Testis (tissue), 2 donors: ENCODE measurements at regions not wholly inside any gene's neighbourhood (a gene's known extent, or its start where the extent isn't known, plus 50 kb on each side); places are given as distances from the start of the nearest gene placed in this dataset.

Experiments used
- DNase-seq: peaks from one replicate; pipeline ENCODE4 v3.0.0-alpha.2; 2019
- H3K27ac ChIP-seq, 2 donors: fragments of 200-600 bp; sonication (generic); one replicate each; pipeline ENCODE4 v1.5.1; 2019
- H3K27me3 ChIP-seq: fragments of 200-600 bp; sonication (generic); one replicate; pipeline ENCODE4 v1.5.1; 2019
- H3K36me3 ChIP-seq: fragments of 200-600 bp; sonication (generic); one replicate; pipeline ENCODE4 v1.5.1; 2017; ENCODE audit warnings: low read depth; ENCODE audit errors: missing control alignments
- H3K4me1 ChIP-seq: fragments of 200-600 bp; sonication (generic); one replicate; pipeline ENCODE4 v1.5.1; 2019
- H3K4me3 ChIP-seq, 2 donors: fragments of 200-600 bp; sonication (generic); one replicate each; pipeline ENCODE4 v1.5.1; 2017 to 2019
- H3K9me3 ChIP-seq: fragments of 200-600 bp; sonication (generic); one replicate; pipeline ENCODE4 v1.5.1; 2017
- POLR2A ChIP-seq: fragments of 450-650 bp; IDR thresholded peaks from one replicate; pipeline ENCODE4 v1.6.1; 2017; ENCODE audit warnings: antibody characterized with exemption, mild to moderate bottlenecking, moderate library complexity
- WGBS, 2 donors: methylation state at CpG; one replicate each; pipeline ENCODE4 v1.1.5; 2018; 5-methylcytosine and 5-hydroxymethylcytosine counted together
- intact Hi-C: fragments of 100-400 bp; cut with DNase I; formaldehyde crosslinking; loops from one replicate; pipeline ENCODE4 v1.15.1; 2023; ENCODE audit warnings: low total_unique reads
- TF ChIP-seq, protein P1 (sequence below), 3 experiments: fragments of 450-650 bp in 2 of 3; fragments of 200-600 bp in 1 of 3; sonication (generic) in 1 of 3; IDR thresholded peaks; one replicate each; pipeline ENCODE4 v1.5.1; 2016 to 2019; ENCODE audit warnings: antibody characterized with exemption in 3 of 3, mild to moderate bottlenecking in 2 of 3, moderate library complexity in 1 of 3

DNA sequence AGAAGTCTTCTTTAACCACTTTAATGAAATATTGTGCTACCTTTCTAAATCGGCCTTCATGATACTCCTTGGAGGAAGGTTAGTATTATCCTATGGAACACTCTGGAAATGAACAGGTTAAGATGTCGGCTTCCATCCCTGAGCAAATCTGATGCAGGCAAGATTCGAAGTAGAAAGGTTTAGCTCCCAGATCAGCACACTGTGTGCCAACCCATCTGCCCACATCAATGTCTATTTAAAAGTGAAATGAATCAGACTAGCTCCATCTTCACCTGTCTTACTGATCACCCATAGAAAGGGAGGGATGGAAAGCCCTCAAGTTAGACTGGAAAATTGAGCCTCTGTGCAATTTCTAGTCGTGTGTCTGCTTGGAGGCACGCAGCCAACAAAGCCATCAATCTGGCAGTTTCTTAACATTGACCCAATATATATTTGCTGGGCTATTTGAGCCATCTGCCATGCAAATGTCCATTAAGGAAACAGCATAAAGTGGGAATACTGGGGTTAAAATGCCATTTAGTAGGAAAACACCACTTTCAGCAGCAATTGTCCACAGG, 506.1 kb downstream of the RMST start:
- TF ChIP-seq, protein P1, sequence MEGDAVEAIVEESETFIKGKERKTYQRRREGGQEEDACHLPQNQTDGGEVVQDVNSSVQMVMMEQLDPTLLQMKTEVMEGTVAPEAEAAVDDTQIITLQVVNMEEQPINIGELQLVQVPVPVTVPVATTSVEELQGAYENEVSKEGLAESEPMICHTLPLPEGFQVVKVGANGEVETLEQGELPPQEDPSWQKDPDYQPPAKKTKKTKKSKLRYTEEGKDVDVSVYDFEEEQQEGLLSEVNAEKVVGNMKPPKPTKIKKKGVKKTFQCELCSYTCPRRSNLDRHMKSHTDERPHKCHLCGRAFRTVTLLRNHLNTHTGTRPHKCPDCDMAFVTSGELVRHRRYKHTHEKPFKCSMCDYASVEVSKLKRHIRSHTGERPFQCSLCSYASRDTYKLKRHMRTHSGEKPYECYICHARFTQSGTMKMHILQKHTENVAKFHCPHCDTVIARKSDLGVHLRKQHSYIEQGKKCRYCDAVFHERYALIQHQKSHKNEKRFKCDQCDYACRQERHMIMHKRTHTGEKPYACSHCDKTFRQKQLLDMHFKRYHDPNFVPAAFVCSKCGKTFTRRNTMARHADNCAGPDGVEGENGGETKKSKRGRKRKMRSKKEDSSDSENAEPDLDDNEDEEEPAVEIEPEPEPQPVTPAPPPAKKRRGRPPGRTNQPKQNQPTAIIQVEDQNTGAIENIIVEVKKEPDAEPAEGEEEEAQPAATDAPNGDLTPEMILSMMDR (IDR thresholded peaks at IDR 0.05), result no peak
- no peak for TF ChIP-seq POLR2A
- H3K36me3 ChIP-seq, result no peaks in the 10 kb centered on the region
- no peaks in the 10 kb centered on the region for H3K4me1 ChIP-seq
- no peaks in the 10 kb centered on the region for H3K27me3 ChIP-seq
- no peak overlapping the region for H3K27ac ChIP-seq
- no peaks in the 10 kb centered on the region for H3K9me3 ChIP-seq
- no peak overlapping the region for H3K4me3 ChIP-seq
- no peak for DNase-seq
- WGBS, 2 donors, result 66 to 72% methylated on average over 5 of the region's 5 CpGs
- intact Hi-C loops, result no loop called here

DNA sequence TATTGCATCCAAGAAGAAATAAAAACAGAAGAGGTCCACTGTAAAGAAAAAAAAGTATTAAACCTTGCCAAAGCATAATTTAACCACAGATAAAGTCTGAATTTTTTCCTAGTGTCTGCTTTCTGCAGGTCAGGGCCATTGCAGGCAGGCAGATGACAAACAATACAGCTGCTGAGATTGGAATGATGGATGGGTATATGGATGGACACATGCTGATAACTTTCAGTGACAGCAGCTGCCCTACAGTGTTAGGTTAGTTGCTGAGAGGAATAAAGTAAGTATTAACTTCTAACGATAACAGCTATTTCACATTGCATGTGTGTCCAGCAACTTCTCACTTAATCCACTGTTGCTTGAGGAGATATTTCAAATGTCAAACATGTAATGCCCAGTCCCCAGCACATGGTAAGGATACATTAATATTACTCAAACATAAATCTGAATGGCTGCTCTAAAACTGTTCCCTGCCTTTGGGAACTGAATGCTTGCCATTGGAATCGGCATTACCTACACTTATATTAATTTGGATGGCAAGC, 515.3 kb downstream of the RMST start:
- Histone ChIP-seq H3K9me3 (no peaks in the 10 kb centered on the region), H3K4me1 (no peaks in the 10 kb centered on the region), H3K36me3 (no peaks in the 10 kb centered on the region), H3K27ac (no peak overlapping the region), H3K27me3 (no peaks in the 10 kb centered on the region), H3K4me3 (no peak overlapping the region)
- WGBS, 2 donors, result 62 to 78% methylated on average over 2 of the region's 2 CpGs
- no peak for TF ChIP-seq POLR2A
- TF ChIP-seq, protein P1 (IDR thresholded peaks at IDR 0.05), result no peak
- intact Hi-C loops, result no loop called here
- no peak for DNase-seq

DNA sequence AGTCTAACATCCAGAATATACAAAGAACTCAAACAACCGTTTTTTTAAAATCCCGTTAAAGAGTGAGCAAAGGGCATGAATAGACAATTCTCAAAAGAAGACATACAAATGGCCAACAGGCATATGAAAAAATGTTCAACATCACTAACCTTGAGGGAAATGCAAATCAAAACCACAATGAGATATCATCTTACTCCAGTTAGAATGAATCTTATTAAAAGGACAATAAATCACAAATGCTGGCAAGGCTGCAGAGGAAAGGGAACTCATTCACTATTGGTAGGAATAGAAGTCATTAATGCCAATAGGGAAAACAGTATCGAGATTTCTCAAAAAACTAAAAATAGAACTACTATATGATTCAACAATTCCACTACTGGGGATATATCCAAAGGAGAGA, 520.1 kb downstream of the RMST start:
- TF ChIP-seq, protein P1 (IDR thresholded peaks at IDR 0.05), result no peak
- TF ChIP-seq POLR2A, result no peak
- no peak overlapping the region for H3K4me3 ChIP-seq
- H3K27ac ChIP-seq, result no peak overlapping the region
- H3K4me1 ChIP-seq, result no peaks in the 10 kb centered on the region
- intact Hi-C loops, result no loop called here
- H3K27me3 ChIP-seq, result no peaks in the 10 kb centered on the region
- DNase-seq, result no peak
- H3K36me3 ChIP-seq, result no peaks in the 10 kb centered on the region
- 89 to 91% methylated on average over 3 of the region's 3 CpGs for WGBS, 2 donors
- H3K9me3 ChIP-seq, result no peaks in the 10 kb centered on the region

DNA sequence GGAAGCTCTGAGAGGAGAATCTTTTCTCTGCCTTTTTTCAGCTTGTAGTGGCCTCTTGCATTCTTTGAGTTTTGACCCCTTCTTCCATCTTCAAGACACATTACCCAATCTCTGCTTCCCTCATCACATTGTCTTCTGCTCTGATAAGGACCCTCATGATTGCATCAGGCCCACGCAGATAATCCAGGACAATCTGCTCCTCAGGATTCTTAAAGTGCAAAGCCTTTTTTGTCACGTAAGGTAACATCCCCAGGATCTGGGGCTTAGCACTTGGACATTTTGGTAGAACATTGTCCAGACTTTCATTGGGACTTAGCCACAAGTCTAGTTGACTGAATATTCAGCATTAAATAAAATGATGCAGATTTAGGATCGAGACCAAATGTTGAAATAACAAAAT, 521.2 kb downstream of the RMST start:
- no peaks in the 10 kb centered on the region for H3K4me1 ChIP-seq
- WGBS, 2 donors, result 90 to 94% methylated on average over 3 of the region's 3 CpGs
- TF ChIP-seq, protein P1 (IDR thresholded peaks at IDR 0.05), result no peak
- no peak for TF ChIP-seq POLR2A
- no peaks in the 10 kb centered on the region for H3K36me3 ChIP-seq
- H3K27me3 ChIP-seq, result no peaks in the 10 kb centered on the region
- no peak overlapping the region for H3K27ac ChIP-seq
- H3K9me3 ChIP-seq, result no peaks in the 10 kb centered on the region
- DNase-seq, result no peak
- H3K4me3 ChIP-seq, result no peak overlapping the region
- intact Hi-C loops, result no loop called here

DNA sequence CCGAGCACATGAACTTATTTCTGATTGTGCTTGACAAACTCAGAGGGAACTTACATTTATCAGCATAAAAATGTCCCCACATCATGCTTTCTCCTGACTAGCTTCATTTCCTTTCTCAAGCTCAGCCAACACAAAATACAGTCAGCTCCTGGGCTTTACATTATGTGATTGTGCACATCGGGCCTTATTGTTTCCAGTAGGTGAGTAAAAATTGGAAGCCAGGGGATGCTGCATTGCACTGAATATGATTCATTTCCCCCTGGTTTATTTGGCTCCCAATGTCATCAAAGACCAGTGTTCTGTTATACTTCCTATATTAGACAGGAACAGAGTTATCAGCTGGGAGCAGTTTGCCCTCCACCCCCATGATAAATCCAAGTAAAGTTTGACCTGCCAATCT, 521.8 kb downstream of the RMST start:
- 89 to 91% methylated on average over 2 of the region's 2 CpGs for WGBS, 2 donors
- DNase-seq, result no peak
- Histone ChIP-seq H3K27me3 (no peaks in the 10 kb centered on the region), H3K27ac (no peak overlapping the region), H3K9me3 (no peaks in the 10 kb centered on the region), H3K4me3 (no peak overlapping the region), H3K4me1 (no peaks in the 10 kb centered on the region), H3K36me3 (no peaks in the 10 kb centered on the region)
- TF ChIP-seq, protein P1 (IDR thresholded peaks at IDR 0.05), result no peak
- no peak for TF ChIP-seq POLR2A
- intact Hi-C loops, result no loop called here
